GM12865 (cell line): ENCODE measurements at regions not wholly inside any gene's neighbourhood (a gene's known extent, or its start where the extent isn't known, plus 50 kb on each side); places are given as distances from the start of the nearest gene placed in this dataset.

Experiments
- DNase-seq: peaks from one replicate; pipeline ENCODE4 v3.0.0; 2010; ENCODE audit warnings: low read depth
- H3K4me3 ChIP-seq: 2 replicates; pipeline ENCODE4 v1.5.1; 2011; ENCODE audit warnings: mild to moderate bottlenecking, low read depth, low read length, control low read depth
- TF ChIP-seq, protein P1 (sequence below): IDR thresholded peaks from 2 replicates; pipeline ENCODE4 v1.5.1; 2011; ENCODE audit warnings: low read length, control low read depth, low read depth, inconsistent platforms; ENCODE audit not compliant: insufficient read depth; ENCODE audit errors: missing control alignments

- H3K4me3 ChIP-seq: no peak overlapping the region
- TF ChIP-seq, protein P1, sequence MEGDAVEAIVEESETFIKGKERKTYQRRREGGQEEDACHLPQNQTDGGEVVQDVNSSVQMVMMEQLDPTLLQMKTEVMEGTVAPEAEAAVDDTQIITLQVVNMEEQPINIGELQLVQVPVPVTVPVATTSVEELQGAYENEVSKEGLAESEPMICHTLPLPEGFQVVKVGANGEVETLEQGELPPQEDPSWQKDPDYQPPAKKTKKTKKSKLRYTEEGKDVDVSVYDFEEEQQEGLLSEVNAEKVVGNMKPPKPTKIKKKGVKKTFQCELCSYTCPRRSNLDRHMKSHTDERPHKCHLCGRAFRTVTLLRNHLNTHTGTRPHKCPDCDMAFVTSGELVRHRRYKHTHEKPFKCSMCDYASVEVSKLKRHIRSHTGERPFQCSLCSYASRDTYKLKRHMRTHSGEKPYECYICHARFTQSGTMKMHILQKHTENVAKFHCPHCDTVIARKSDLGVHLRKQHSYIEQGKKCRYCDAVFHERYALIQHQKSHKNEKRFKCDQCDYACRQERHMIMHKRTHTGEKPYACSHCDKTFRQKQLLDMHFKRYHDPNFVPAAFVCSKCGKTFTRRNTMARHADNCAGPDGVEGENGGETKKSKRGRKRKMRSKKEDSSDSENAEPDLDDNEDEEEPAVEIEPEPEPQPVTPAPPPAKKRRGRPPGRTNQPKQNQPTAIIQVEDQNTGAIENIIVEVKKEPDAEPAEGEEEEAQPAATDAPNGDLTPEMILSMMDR: no peak
- no peak for DNase-seq
Measured at GRCh38 chr17:13793951-13794350, 192.2 kb upstream of the HS3ST3A1 start.

DNA sequence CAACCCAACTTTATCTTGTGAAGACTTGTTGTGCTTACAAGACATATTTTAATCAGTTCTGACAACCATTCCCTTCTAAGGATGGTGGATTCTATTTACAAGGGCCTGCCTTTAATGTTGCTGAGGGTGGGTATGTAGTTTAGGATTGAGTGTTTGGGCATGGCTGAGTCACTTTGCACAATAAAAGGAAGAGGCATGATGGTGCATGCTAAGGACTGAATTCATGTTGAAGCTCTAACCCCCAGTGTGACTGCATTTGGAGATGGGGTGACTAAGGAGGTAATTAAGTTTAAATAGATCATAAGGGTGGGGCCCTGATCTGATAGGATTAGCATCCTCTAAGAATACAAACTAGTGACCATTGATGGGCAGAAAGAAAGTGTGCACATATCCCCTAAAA, 196.1 kb upstream of the HS3ST3A1 start:
- TF ChIP-seq, protein P1: no peak
- no peak for DNase-seq
- no peak overlapping the region for H3K4me3 ChIP-seq

GRCh38 chr17:13806092-13806491, 204.4 kb upstream of the HS3ST3A1 start:
- TF ChIP-seq, protein P1: no peak
- no peak for DNase-seq

GRCh38 chr17:13807103-13807502, 205.4 kb upstream of the HS3ST3A1 start:
- no peak overlapping the region for H3K4me3 ChIP-seq
- TF ChIP-seq, protein P1: no peak
- DNase-seq: no peak

More at GRCh38 chr17:13806092-13806491, 204.4 kb upstream of the HS3ST3A1 start:
- no peak overlapping the region for H3K4me3 ChIP-seq

GRCh38 chr17:13812350-13812749, 210.6 kb upstream of the HS3ST3A1 start:
- DNase-seq: no peak
- TF ChIP-seq, protein P1: no peak
- no peak overlapping the region for H3K4me3 ChIP-seq

- no peak for DNase-seq
- TF ChIP-seq, protein P1: no peak
- H3K4me3 ChIP-seq: no peak overlapping the region
Measured at GRCh38 chr17:13813347-13814240, 211.9 kb upstream of the HS3ST3A1 start.
